Ishikawa (cell line): ENCODE measurements at regions not wholly inside any gene's neighbourhood (a gene's known extent, or its start where the extent isn't known, plus 50 kb on each side); places are given as distances from the start of the nearest gene placed in this dataset.

ENCODE experiments used
- CEBPB ChIP-seq: IDR thresholded peaks from 2 replicates; pipeline ENCODE4 v1.6.1; 2012
- EP300 ChIP-seq: IDR thresholded peaks from 2 replicates; pipeline ENCODE4 v1.6.1; 2012; ENCODE audit warnings: borderline replicate concordance
- TAF1 ChIP-seq: IDR thresholded peaks from 2 replicates; pipeline ENCODE4 v1.6.1; 2012; ENCODE audit warnings: low read depth, mild to moderate bottlenecking
- YY1 ChIP-seq: IDR thresholded peaks from 2 replicates; pipeline ENCODE4 v1.6.1; 2012; ENCODE audit warnings: low read depth
- TF ChIP-seq, protein P1 (sequence below): IDR thresholded peaks from 2 replicates; pipeline ENCODE4 v1.6.1; 2012; ENCODE audit warnings: low read depth, mild to moderate bottlenecking

GRCh38 chr14:42319996-42320395, 713.3 kb downstream of the LRFN5 start:
- TF ChIP-seq CEBPB (no peak), EP300 (no peak), TAF1 (no peak), YY1 (no peak)
- TF ChIP-seq, protein P1, sequence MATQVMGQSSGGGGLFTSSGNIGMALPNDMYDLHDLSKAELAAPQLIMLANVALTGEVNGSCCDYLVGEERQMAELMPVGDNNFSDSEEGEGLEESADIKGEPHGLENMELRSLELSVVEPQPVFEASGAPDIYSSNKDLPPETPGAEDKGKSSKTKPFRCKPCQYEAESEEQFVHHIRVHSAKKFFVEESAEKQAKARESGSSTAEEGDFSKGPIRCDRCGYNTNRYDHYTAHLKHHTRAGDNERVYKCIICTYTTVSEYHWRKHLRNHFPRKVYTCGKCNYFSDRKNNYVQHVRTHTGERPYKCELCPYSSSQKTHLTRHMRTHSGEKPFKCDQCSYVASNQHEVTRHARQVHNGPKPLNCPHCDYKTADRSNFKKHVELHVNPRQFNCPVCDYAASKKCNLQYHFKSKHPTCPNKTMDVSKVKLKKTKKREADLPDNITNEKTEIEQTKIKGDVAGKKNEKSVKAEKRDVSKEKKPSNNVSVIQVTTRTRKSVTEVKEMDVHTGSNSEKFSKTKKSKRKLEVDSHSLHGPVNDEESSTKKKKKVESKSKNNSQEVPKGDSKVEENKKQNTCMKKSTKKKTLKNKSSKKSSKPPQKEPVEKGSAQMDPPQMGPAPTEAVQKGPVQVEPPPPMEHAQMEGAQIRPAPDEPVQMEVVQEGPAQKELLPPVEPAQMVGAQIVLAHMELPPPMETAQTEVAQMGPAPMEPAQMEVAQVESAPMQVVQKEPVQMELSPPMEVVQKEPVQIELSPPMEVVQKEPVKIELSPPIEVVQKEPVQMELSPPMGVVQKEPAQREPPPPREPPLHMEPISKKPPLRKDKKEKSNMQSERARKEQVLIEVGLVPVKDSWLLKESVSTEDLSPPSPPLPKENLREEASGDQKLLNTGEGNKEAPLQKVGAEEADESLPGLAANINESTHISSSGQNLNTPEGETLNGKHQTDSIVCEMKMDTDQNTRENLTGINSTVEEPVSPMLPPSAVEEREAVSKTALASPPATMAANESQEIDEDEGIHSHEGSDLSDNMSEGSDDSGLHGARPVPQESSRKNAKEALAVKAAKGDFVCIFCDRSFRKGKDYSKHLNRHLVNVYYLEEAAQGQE, result no peak
